AG09319 (cell line): ENCODE measurements at regions not wholly inside any gene's neighbourhood (a gene's known extent, or its start where the extent isn't known, plus 50 kb on each side); places are given as distances from the start of the nearest gene placed in this dataset.
A peak's percentile ranks its signal among the peaks of the same experiment; 100 is the strongest.

Experiments
- DNase-seq: peaks from one replicate; pipeline ENCODE4 v3.0.0-alpha.2; 2010; ENCODE audit warnings: low read depth; ENCODE audit errors: extremely low read depth
- CTCF ChIP-seq: IDR thresholded peaks from 2 replicates; pipeline ENCODE4 v1.5.1; 2011; ENCODE audit warnings: low read depth, mild to moderate bottlenecking, inconsistent platforms, low read length, moderate library complexity

GRCh38 chr17:14840616-14841231 lies 424.4 kb downstream of the PMP22 start:
- no peak for DNase-seq
- no peak for TF ChIP-seq CTCF

- no peak for TF ChIP-seq CTCF
- DNase-seq, result no peak
Measured at GRCh38 chr17:14838567-14838966, 426.6 kb downstream of the PMP22 start.

- peak; percentile 25 for DNase-seq
- no peak for TF ChIP-seq CTCF
Measured at GRCh38 chr17:14833201-14833785, 431.8 kb downstream of the PMP22 start.

GRCh38 chr17:14831491-14831890 lies 433.6 kb downstream of the PMP22 start:
- no peak for TF ChIP-seq CTCF
- no peak for DNase-seq

- DNase-seq, result no peak
- no peak for TF ChIP-seq CTCF
Measured at GRCh38 chr17:14827396-14827919, 437.7 kb downstream of the PMP22 start.

- no peak for TF ChIP-seq CTCF
Measured at GRCh38 chr17:14826358-14826757, 438.8 kb downstream of the PMP22 start.

GRCh38 chr17:14818469-14818868 lies 446.7 kb downstream of the PMP22 start:
- no peak for TF ChIP-seq CTCF

More at GRCh38 chr17:14826358-14826757, 438.8 kb downstream of the PMP22 start:
- no peak for DNase-seq

More at GRCh38 chr17:14818469-14818868, 446.7 kb downstream of the PMP22 start:
- no peak for DNase-seq
